ENCODE measurements at regions not wholly inside any gene's neighbourhood (a gene's known extent, or its start where the extent isn't known, plus 50 kb on each side); places are given as distances from the start of the nearest gene placed in this dataset.

- intact Hi-C loops (cut with DNase I, micrococcal nuclease) = no loop called here
- TF ChIP-seq CTCF (IDR thresholded peaks at IDR 0.05) = no peak
- no peaks in the 10 kb centered on the region for H3K9me3 ChIP-seq (ENCODE audit: control insufficient read depth in 1 of 2, insufficient read depth in 1 of 2, low read length in 2 of 2)
- H3K36me3 ChIP-seq (ENCODE audit: insufficient read depth, low read length) = no peaks in the 10 kb centered on the region
- H3K4me1 ChIP-seq (ENCODE audit: insufficient read depth, low read length) = no peaks in the 10 kb centered on the region
- H3K27me3 ChIP-seq (ENCODE audit: control insufficient read depth in 1 of 2, insufficient read depth in 2 of 2, low read length in 2 of 2) = no peaks in the 10 kb centered on the region
- Mint-ChIP-seq H3K4me1 (ENCODE audit: low read depth) (no peaks in the 10 kb centered on the region), H3K27ac (no peak overlapping the region), H3K9me3 (peaks cover 2% of the 10 kb centered on the region), H3K27me3 (no peaks in the 10 kb centered on the region), H3K36me3 (ENCODE audit: low read depth) (no peaks in the 10 kb centered on the region), H3K4me3 (no peak overlapping the region)
- DNase-seq (no peak), ATAC-seq (ENCODE audit: poor library complexity) (no peak)
- CTCF ChIA-PET = no interaction called here
- H3K27ac ChIP-seq (ENCODE audit: low read depth in 1 of 2, low read length in 2 of 2) = no peak overlapping the region
- POLR2A ChIA-PET = no interaction called here
- H3K4me3 ChIP-seq (ENCODE audit: low read length) = no peak overlapping the region
Observed at GRCh38 chr17:53449324-53449723, 373.4 kb upstream of the KIF2B start.

- Histone ChIP-seq H3K27ac (ENCODE audit: low read depth in 1 of 2, low read length in 2 of 2) (no peak overlapping the region), H3K9me3 (ENCODE audit: control insufficient read depth in 1 of 2, insufficient read depth in 1 of 2, low read length in 2 of 2) (peaks cover 0 to 4% of the 10 kb centered on the region in 2 experiments), H3K4me1 (ENCODE audit: insufficient read depth, low read length) (no peaks in the 10 kb centered on the region), H3K36me3 (ENCODE audit: insufficient read depth, low read length) (no peaks in the 10 kb centered on the region), H3K27me3 (ENCODE audit: control insufficient read depth in 1 of 2, insufficient read depth in 2 of 2, low read length in 2 of 2) (no peaks in the 10 kb centered on the region), H3K4me3 (ENCODE audit: low read length) (no peak overlapping the region)
- no peak overlapping the region for H3K27ac Mint-ChIP-seq
- CTCF ChIA-PET = no interaction called here
- no peaks in the 10 kb centered on the region for H3K36me3 Mint-ChIP-seq (ENCODE audit: low read depth)
- intact Hi-C loops (cut with DNase I, micrococcal nuclease) = loop anchor here (10.0 kb wide), 1 partner anchor 56 kb away; no protein-coding TSS in a partner anchor
- no peaks in the 10 kb centered on the region for H3K4me1 Mint-ChIP-seq (ENCODE audit: low read depth)
- TF ChIP-seq CTCF (IDR thresholded peaks at IDR 0.05) = no peak
- DNase-seq = no peak
- ATAC-seq (ENCODE audit: poor library complexity) = no peak
- POLR2A ChIA-PET = no interaction called here
- no peak overlapping the region for H3K4me3 Mint-ChIP-seq
- peaks cover 13% of the 10 kb centered on the region for H3K9me3 Mint-ChIP-seq
- no peaks in the 10 kb centered on the region for H3K27me3 Mint-ChIP-seq
Observed at GRCh38 chr17:53428913-53429312, 393.8 kb upstream of the KIF2B start.

- H3K27ac ChIP-seq (ENCODE audit: low read depth in 1 of 2, low read length in 2 of 2) = no peak overlapping the region
- no peaks in the 10 kb centered on the region for H3K4me1 ChIP-seq (ENCODE audit: insufficient read depth, low read length)
- no peaks in the 10 kb centered on the region for H3K36me3 Mint-ChIP-seq (ENCODE audit: low read depth)
- ChIA-PET CTCF (no interaction called here), POLR2A (no interaction called here)
- DNase-seq = no peak
- no peaks in the 10 kb centered on the region for H3K27me3 ChIP-seq (ENCODE audit: control insufficient read depth in 1 of 2, insufficient read depth in 2 of 2, low read length in 2 of 2)
- no peak overlapping the region for H3K4me3 Mint-ChIP-seq
- no peak overlapping the region for H3K4me3 ChIP-seq (ENCODE audit: low read length)
- no peak for ATAC-seq (ENCODE audit: poor library complexity)
- peaks cover 0 to 3% of the 10 kb centered on the region in 2 experiments for H3K9me3 ChIP-seq (ENCODE audit: control insufficient read depth in 1 of 2, insufficient read depth in 1 of 2, low read length in 2 of 2)
- TF ChIP-seq CTCF (IDR thresholded peaks at IDR 0.05) = no peak
- no peaks in the 10 kb centered on the region for H3K27me3 Mint-ChIP-seq
- H3K9me3 Mint-ChIP-seq = peaks cover 10% of the 10 kb centered on the region
- intact Hi-C loops (cut with DNase I, micrococcal nuclease) = loop anchor here (10.0 kb wide), 1 partner anchor 58 kb away; no protein-coding TSS in a partner anchor
- H3K4me1 Mint-ChIP-seq (ENCODE audit: low read depth) = no peaks in the 10 kb centered on the region
- H3K27ac Mint-ChIP-seq = no peak overlapping the region
- H3K36me3 ChIP-seq (ENCODE audit: insufficient read depth, low read length) = no peaks in the 10 kb centered on the region
Observed at GRCh38 chr17:53426505-53426904, 396.2 kb upstream of the KIF2B start.
